ENCODE measurements at regions not wholly inside any gene's neighbourhood (a gene's known extent, or its start where the extent isn't known, plus 50 kb on each side); places are given as distances from the start of the nearest gene placed in this dataset.

DNA sequence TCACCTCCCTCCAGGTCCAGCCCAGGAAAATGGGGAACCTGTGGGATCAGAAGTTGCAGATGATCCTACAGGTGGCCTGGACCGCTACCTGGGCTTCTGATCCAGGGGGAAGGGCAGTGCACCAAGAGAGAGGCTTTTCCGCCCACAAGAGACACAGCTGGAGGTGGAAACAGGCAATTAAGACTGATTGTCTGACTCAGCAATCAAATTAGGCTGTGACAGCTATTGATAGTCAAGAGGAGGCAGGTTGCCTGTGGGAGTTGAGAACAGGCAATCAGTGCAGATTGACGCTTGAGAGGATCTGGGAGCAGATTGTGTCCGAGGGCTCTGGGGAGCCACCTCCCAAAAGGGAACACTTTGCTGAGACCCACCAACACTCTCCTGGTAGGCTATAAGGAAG, 71.1 kb upstream of the SLC44A1 start:
- Mint-ChIP-seq H3K36me3 (no peaks in the 10 kb centered on the region), H3K27ac (no peak overlapping the region), H3K4me3 (no peak overlapping the region), H3K4me1 (no peaks in the 10 kb centered on the region), H3K9me3 (no peaks in the 10 kb centered on the region), H3K27me3 (no peaks in the 10 kb centered on the region)
- DNase-seq, result no peak
- no peak for ATAC-seq (replicated peaks)

DNA sequence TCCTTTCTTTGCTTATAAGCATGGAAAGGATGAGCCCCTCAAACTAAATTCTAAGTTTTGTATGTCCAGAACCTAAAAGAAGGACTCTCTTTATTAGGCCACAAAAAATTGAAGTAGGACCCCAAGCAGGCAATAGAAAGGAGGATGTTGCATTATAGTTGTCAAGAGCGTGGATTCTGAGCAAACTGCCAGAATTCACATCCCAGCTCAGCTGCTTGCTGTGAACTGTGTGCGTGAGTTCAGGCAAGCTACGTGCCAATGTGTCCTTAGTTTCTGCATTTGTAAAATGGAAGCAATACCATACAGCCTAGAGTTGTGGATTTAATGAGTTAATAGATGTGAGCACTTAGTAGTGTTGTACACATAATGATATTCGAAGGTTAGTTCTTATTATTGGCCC, 70.6 kb upstream of the SLC44A1 start:
- H3K27ac Mint-ChIP-seq, result no peak overlapping the region
- H3K9me3 Mint-ChIP-seq, result no peaks in the 10 kb centered on the region
- no peak overlapping the region for H3K4me3 Mint-ChIP-seq
- H3K27me3 Mint-ChIP-seq, result no peaks in the 10 kb centered on the region
- no peak for DNase-seq
- no peak for ATAC-seq (replicated peaks)
- H3K4me1 Mint-ChIP-seq, result no peaks in the 10 kb centered on the region
- no peaks in the 10 kb centered on the region for H3K36me3 Mint-ChIP-seq

- no peak overlapping the region for H3K4me3 Mint-ChIP-seq
- ATAC-seq (replicated peaks), result no peak
- H3K9me3 Mint-ChIP-seq, result no peaks in the 10 kb centered on the region
- H3K27ac Mint-ChIP-seq, result no peak overlapping the region
- H3K4me1 Mint-ChIP-seq, result peaks cover 0 to 2% of the 10 kb centered on the region in 2 donors
- H3K36me3 Mint-ChIP-seq, result no peaks in the 10 kb centered on the region
- DNase-seq, result no peak
- no peaks in the 10 kb centered on the region for H3K27me3 Mint-ChIP-seq
Measured at GRCh38 chr9:105176194-105176593, 68.3 kb upstream of the SLC44A1 start.

DNA sequence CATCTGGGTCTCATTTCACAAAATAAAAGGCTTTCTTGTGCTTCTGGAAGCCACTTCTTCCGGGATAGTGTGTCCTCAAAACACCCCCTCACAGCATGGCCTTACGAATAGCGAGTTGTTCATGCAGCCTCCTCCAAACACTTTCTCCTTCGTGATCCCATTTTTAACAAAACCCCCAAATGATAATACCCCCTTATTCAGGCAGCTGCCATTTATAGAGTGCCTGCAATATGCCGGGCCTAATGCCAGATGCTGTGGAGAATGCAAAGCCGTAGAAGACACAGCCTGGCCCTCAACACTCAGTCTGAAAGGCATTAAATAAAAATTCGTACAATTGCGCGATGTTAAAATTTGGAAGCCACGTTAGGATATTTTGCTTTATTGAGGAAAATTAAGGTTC, 66.4 kb upstream of the SLC44A1 start:
- Mint-ChIP-seq H3K4me3 (no peak overlapping the region), H3K9me3 (no peaks in the 10 kb centered on the region), H3K27me3 (no peaks in the 10 kb centered on the region), H3K36me3 (no peaks in the 10 kb centered on the region), H3K27ac (no peak overlapping the region), H3K4me1 (peaks cover 0 to 2% of the 10 kb centered on the region in 2 donors)
- no peak for DNase-seq
- no peak for ATAC-seq (replicated peaks)

DNA sequence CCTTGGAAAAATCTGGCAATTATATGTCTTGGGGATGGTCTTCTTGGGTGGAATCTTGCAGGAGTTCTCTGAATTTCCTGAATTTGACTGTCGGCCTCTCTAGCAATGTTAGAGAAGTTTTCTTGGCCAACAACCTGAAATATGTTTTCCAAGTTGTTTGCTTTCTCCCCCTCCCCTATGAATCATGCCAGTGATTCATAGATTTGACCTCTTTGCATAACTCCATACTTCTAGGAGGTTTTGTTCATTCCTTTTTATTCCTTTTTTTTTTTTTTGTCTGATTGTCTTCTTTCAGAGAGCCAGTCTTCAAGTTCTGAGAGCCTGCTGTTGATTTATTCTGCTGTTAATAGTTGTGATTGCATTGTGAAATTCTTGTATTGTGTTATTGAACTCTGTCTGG, 56.7 kb upstream of the SLC44A1 start:
- DNase-seq (no peak), ATAC-seq (replicated peaks) (no peak)
- Mint-ChIP-seq H3K4me3 (no peak overlapping the region), H3K36me3 (no peaks in the 10 kb centered on the region), H3K9me3 (peaks cover 0 to 2% of the 10 kb centered on the region in 2 donors), H3K4me1 (no peaks in the 10 kb centered on the region), H3K27me3 (peaks cover 0 to 4% of the 10 kb centered on the region in 2 donors), H3K27ac (no peak overlapping the region)

DNA sequence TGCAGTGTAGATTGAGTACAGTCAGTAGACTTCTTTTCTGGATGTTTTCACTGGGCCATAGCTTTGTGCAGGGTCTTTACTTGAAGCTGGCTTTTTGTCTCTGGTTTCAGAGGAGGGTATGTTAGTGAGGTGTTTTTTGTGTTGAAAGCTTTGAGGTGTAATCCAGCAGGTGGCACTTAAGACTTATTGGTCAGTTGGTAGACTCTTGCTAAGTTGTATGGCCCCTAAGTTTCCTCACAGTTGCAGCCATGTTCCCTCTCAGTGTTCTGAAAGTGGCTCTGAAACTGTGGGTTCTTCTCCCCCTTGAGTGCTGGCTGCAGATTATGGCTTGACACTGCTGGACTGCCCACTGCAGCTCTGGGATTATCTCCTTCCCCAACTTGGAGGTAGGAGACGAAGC, 55.7 kb upstream of the SLC44A1 start:
- peaks cover 0 to 2% of the 10 kb centered on the region in 2 donors for H3K9me3 Mint-ChIP-seq
- no peaks in the 10 kb centered on the region for H3K36me3 Mint-ChIP-seq
- H3K4me3 Mint-ChIP-seq, result no peak overlapping the region
- H3K4me1 Mint-ChIP-seq, result no peaks in the 10 kb centered on the region
- no peak overlapping the region for H3K27ac Mint-ChIP-seq
- peaks cover 0 to 4% of the 10 kb centered on the region in 2 donors for H3K27me3 Mint-ChIP-seq
- no peak for DNase-seq
- no peak for ATAC-seq (replicated peaks)

DNA sequence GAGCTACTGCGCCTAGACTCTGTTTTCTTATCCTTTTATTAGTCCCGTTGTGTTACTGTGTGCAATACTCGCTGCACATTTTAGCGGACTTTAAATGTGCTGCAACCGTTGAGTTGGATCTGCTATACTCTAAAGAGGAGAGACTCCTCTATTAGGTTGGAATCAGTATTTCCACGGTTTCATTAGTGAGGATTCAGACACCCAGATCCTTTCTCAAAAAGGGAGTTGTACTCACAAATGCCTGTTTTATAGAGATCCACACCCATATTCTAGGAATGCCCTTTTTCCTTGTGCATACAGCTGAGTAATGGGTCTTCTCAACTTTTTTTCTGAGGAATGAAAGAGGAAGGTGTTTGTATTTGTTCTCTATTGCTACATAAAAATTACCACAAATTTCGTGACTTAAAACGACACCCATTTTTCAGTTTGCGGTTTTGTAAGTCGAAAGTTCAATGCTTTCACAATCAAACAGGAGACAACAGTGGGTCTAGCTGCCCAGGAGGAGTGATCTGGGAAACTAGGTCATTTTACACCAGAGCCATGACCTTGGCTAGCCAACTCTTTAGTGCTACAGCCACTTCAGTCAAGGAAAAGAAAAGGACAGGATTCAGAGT, 52.8 kb upstream of the SLC44A1 start:
- Mint-ChIP-seq H3K4me3 (no peak overlapping the region), H3K9me3 (no peaks in the 10 kb centered on the region), H3K4me1 (no peaks in the 10 kb centered on the region), H3K36me3 (no peaks in the 10 kb centered on the region), H3K27ac (no peak overlapping the region), H3K27me3 (peaks cover 0 to 4% of the 10 kb centered on the region in 2 donors)
- no peak for ATAC-seq (replicated peaks)
- no peak for DNase-seq

GRCh38 chr9:105193560-105193959, 50.9 kb upstream of the SLC44A1 start:
- no peak for DNase-seq
- Mint-ChIP-seq H3K4me3 (no peak overlapping the region), H3K9me3 (no peaks in the 10 kb centered on the region), H3K4me1 (no peaks in the 10 kb centered on the region), H3K36me3 (no peaks in the 10 kb centered on the region), H3K27ac (no peak overlapping the region), H3K27me3 (peaks cover 0 to 2% of the 10 kb centered on the region in 2 donors)
- ATAC-seq (replicated peaks), result no peak

GRCh38 chr9:105194234-105194633, 50.2 kb upstream of the SLC44A1 start:
- Mint-ChIP-seq H3K4me3 (no peak overlapping the region), H3K27me3 (no peaks in the 10 kb centered on the region), H3K36me3 (no peaks in the 10 kb centered on the region), H3K9me3 (no peaks in the 10 kb centered on the region), H3K27ac (no peak overlapping the region), H3K4me1 (no peaks in the 10 kb centered on the region)
- ATAC-seq (replicated peaks) (no peak), DNase-seq (no peak)
